CD4-positive, alpha-beta T cell treated with Interleukin-10 for 1 hour (primary cell): ENCODE measurements at regions not wholly inside any gene's neighbourhood (a gene's known extent, or its start where the extent isn't known, plus 50 kb on each side); places are given as distances from the start of the nearest gene placed in this dataset.

Experiments
- DNase-seq: peaks from one replicate; pipeline ENCODE4 v3.0.0-alpha.2; 2020

DNA sequence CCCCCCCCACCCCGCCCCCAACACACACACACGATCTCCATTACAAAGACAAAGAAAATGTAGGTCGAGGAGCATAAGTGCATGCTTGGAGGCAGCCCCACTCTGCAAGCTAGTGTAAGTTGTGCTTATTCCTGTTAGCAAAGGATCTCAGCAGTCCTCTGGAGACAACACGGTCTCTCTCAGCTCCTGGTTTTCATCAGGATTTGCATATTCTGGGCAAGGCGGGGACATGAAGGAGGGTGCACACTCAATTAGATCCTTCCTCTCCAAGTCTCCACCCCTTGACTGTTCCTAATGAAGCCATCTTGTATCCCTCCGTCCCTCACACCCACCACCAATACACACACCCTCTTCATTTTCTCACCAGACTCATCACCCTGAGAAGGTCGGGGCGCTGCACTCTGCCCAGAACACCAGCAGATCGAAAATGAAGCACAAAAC, 63.8 kb downstream of the MRPL46 start:
- no peak for DNase-seq

DNA sequence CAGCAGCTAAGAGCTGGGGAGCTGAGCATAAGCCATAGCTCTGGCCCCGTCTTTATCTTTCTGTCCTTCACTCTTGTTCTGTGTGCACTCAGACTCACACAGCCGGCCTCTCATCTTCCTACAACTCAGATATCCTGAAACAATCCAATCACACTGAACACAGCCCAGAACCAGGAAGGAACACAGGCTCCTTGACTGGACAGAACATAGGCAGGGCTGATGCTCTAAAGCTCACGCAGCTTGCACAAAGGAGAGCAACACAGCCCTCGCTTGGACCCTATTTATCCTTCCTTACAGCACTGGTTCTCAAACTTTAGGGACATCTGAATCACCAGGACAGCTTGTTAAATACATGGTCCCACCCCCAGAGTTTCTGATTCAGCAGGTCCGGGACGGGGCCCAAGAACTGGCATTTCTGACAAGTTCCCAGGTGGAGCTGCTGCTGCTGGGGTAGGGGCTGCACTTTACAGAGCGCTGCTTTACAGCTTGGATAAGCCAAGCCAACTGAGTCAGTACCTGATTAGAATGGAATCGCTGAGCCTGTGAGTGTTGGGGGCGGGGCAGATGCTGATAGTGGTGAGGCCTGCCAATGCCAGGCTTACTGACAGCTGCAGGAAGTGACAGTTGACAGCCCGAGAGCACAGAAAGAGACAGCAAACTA, 65.1 kb downstream of the MRPL46 start:
- no peak for DNase-seq

DNA sequence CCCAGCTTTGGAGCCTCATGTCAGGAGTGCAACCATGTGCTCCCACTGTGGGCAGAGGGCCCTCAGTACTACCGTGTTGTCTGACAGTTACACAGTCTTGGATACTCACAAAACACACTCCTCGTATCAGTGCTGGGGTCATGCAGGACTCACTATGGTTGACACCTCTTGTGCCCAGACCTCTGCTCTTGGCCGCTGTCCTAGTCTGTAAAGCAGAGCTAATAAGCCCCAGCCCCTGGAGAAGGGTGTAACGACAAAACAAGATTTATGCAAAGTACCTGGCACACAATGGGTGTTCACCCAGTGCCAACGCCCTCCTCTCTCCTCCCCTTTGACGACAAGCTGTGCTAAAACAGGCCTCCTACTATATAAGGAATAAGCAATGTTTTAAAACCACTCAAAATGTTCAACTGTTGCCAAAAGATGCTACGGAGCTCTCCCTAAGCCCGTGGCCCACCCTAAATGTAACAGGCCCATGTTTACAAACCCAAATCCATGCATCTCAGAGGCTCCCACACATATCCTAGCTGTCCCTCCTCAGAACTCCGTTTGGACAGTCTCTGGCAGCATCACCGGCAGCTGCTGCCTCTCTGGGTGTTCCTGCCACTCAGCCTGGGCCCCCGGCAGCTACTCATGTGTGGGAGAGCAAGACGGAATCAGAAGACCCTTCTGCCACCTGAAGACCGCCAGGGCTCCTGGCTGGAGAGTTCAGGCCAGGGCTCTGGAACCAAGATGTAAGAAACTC, 65.8 kb downstream of the MRPL46 start:
- DNase-seq = no peak

- no peak for DNase-seq
Measured at GRCh38 chr15:88400591-88401250, 66.5 kb downstream of the MRPL46 start.

- DNase-seq = no peak
Measured at GRCh38 chr15:88400084-88400483, 67.1 kb downstream of the MRPL46 start.

GRCh38 chr15:88399021-88399685, 68.0 kb downstream of the MRPL46 start:
- DNase-seq = no peak

DNA sequence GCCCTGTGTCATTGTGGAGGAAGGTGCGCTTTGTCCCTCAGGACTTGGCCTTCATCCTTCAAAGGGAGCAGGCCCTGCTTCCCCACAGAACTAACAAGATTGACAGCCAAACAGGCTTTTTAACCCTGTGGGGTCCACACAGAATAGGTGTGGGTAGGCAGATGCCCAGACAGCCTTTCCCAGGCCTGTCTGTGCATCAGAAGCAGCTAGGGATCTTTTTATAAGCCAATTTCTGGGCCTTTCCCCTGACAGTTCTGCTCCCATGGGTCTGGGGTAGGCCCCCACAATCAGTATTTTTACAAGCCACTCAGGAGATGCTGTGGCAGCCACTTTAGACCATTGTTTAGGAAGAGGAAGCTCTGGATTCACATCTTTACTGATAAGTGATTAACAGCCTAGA, 69.2 kb downstream of the MRPL46 start:
- DNase-seq = no peak

DNA sequence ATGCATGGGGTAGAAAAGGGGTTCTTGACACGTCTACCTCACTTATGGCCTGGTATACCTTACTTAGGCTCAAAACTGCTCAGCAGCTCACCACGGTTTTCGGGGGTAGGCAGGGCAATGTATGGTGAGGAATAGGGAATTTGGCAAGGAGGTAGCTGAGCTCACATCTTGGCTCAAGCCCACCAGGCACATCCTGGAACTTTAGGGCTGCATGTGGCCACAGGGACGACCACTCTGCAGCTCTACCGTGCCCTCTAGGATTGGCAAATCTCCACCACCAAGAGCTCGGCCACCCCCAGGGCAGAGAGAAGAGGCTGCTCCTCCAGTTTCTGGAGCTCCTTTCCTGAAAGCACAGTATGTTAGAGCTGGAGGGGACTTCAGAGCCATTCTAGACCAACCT, 69.7 kb downstream of the MRPL46 start:
- no peak for DNase-seq

- DNase-seq = no peak
Measured at GRCh38 chr15:88395872-88396781, 71.1 kb downstream of the MRPL46 start.

GRCh38 chr15:88395241-88395640, 71.9 kb downstream of the MRPL46 start:
- DNase-seq = no peak

- DNase-seq = no peak
Measured at GRCh38 chr15:88394553-88395145, 72.5 kb downstream of the MRPL46 start.

DNA sequence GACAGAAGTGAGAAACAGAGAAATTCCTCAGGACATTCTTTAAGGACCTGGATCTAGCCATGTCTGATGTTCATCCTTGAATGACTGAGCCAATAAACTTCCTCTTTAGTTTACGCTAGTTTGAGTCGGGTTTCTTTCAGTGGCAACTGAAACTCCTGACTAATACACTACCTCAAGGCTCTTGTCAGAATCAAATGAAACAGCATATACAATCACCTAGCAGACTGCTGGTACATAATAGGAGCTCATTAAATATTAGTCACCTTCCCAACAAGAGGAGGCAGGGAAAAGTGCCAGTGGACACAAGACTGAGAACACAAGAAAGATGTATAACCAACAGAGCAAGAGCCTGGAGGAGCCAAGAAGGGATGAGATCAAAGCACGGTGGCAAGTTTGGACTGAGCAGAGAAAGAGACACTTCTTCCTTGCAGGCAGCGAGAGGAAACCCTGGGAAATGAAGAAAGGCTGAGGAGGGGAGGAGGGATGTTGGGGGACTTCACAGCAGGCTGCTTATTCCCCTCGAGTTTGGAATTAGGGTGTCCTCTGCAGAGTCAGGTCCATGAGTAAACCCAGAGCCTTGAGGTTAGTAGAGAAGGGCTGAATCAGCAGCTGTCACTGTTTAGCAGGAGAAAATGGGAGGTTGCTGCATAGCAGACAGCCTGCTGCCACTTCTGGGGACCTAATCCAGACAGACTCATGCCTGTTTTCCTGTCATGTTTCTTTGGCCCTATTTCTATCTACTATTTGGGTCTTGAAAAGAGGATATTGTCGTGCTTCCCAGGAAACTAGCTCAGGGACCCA, 73.3 kb downstream of the MRPL46 start:
- no peak for DNase-seq

GRCh38 chr15:88391700-88392099, 75.5 kb downstream of the MRPL46 start:
- DNase-seq = no peak

DNA sequence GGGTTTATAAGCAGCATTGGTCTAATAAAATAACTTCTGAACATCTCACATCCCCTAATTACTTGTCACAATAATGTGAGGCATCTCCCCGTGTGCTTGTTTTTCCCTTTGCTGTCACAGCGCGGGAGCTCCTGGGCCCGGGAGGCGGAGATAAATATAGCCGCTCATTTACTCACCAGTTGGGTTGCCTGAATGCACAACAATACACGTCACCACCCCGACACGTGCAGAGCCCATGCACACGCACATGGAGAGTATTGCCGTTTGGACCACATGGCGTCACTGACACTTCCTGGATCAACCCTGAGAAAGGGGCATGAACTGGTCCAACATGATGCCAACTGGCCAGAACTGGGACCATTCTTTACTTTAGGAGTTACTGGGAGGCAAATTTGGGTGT, 76.2 kb downstream of the MRPL46 start:
- no peak for DNase-seq

DNA sequence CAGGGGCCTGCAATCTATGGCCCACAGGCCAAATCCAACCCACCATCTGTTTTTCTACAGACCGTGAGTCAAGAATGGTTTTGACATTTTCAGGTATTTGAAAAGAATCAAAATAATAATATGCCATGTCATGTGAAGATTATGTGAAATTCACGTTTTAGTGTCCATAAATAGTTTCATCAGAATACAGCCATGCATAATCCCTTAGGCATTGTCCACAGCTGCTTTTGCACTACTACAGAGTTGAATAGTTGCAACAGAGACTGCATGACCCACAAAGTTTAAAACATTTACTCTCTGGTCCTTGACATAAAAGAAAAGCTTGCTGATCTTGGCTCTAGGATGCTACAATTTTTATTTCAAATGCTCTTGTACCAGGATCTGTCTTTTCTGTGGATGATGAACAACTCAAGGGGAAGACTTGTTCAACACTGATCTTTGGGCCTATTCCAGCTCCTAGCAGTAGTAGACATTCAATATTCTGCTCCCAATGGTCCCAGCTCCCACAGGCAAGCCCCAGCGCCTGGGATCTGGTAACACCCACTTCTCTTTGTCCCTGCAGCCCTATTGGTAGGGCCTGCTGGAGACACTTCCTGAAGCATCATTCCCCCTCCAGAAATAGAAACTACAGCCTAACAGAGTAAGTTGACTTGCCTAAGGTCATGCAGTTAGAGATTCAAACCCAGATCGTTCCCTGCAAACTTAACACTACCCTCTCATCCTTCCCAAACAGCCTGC, 76.9 kb downstream of the MRPL46 start:
- no peak for DNase-seq

GRCh38 chr15:88389120-88389519, 78.1 kb downstream of the MRPL46 start:
- no peak for DNase-seq

- DNase-seq = no peak
Measured at GRCh38 chr15:88388686-88389085, 78.5 kb downstream of the MRPL46 start.

- DNase-seq = no peak
Measured at GRCh38 chr15:88385078-88385700, 82.0 kb downstream of the MRPL46 start.

DNA sequence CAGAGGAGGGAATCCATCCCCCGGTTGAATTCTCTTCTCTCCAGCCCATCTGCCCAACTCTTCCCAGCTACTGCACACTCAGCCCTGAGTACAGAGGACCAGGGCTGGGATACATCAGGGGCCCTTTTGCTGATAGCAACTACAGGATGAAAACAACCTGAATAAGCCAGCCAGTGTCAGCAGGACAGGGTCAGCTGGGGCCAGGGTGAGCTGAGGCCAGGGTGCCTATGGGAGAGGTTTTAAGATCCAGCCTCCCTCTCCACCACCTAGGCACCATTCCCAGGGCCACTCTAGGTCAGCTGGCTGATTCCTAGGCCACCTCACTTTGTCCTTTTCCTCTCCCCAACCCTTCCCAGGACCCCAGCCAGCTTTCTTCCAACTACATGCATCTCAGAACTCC, 83.8 kb downstream of the MRPL46 start:
- DNase-seq = no peak

- no peak for DNase-seq
Measured at GRCh38 chr15:88382482-88382983, 84.7 kb downstream of the MRPL46 start.
